HG02588 (cell line): ENCODE measurements at regions not wholly inside any gene's neighbourhood (a gene's known extent, or its start where the extent isn't known, plus 50 kb on each side); places are given as distances from the start of the nearest gene placed in this dataset.
"Not testable (repeated sequence)": the region's sequence is repeated elsewhere in the genome, so short reads cannot be mapped to it uniquely, and the experiment has no call there.

Source experiments
- ATAC-seq: cut with Tn5 transposase; IDR thresholded peaks from one replicate; pipeline ENCODE4 v1.9.1; 2021; ENCODE audit warnings: mild to moderate bottlenecking, moderate library complexity; ENCODE audit not compliant: unreplicated experiment

GRCh38 chr5:177941386-177941785, 54.7 kb downstream of the PROP1 start:
- ATAC-seq: not testable (repeated sequence)

GRCh38 chr5:177939246-177940171, 56.5 kb downstream of the PROP1 start:
- not testable (repeated sequence) for ATAC-seq

- not testable (repeated sequence) for ATAC-seq
Measured at GRCh38 chr5:177938767-177939166, 57.3 kb downstream of the PROP1 start.

- not testable (repeated sequence) for ATAC-seq
Measured at GRCh38 chr5:177934233-177934632, 61.8 kb downstream of the PROP1 start.

- ATAC-seq: not testable (repeated sequence)
Measured at GRCh38 chr5:177930269-177931022, 65.6 kb downstream of the PROP1 start.

- ATAC-seq: not testable (repeated sequence)
Measured at GRCh38 chr5:177929618-177930017, 66.4 kb downstream of the PROP1 start.

- not testable (repeated sequence) for ATAC-seq
Measured at GRCh38 chr5:177927500-177927899, 68.5 kb downstream of the PROP1 start.

GRCh38 chr5:177924577-177924976, 71.5 kb downstream of the PROP1 start:
- not testable (repeated sequence) for ATAC-seq

- ATAC-seq: not testable (repeated sequence)
Measured at GRCh38 chr5:177923837-177924236, 72.2 kb downstream of the PROP1 start.

- ATAC-seq: not testable (repeated sequence)
Measured at GRCh38 chr5:177923189-177923588, 72.9 kb downstream of the PROP1 start.

- ATAC-seq: not testable (repeated sequence)
Measured at GRCh38 chr5:177909261-177909660, 86.8 kb downstream of the PROP1 start.

- not testable (repeated sequence) for ATAC-seq
Measured at GRCh38 chr5:177902806-177903205, 93.2 kb downstream of the PROP1 start.

- ATAC-seq: not testable (repeated sequence)
Measured at GRCh38 chr5:177900066-177900465, 96.0 kb downstream of the PROP1 start.

- not testable (repeated sequence) for ATAC-seq
Measured at GRCh38 chr5:177894681-177895453, 101.2 kb downstream of the PROP1 start.

- ATAC-seq: not testable (repeated sequence)
Measured at GRCh38 chr5:177892357-177892665, 103.7 kb downstream of the PROP1 start.

- peak; percentile 87 for ATAC-seq
Measured at GRCh38 chr5:177891547-177892356, 104.3 kb downstream of the PROP1 start.

- ATAC-seq: not testable (repeated sequence)
Measured at GRCh38 chr5:177883295-177883694, 100.6 kb upstream of the FAM153A start.

GRCh38 chr5:177875900-177876238, 93.2 kb upstream of the FAM153A start:
- ATAC-seq: peak; percentile 25

GRCh38 chr5:177875013-177875899, 92.6 kb upstream of the FAM153A start:
- ATAC-seq: peak; percentile 61
